ENCODE measurements at regions not wholly inside any gene's neighbourhood (a gene's known extent, or its start where the extent isn't known, plus 50 kb on each side); places are given as distances from the start of the nearest gene placed in this dataset.

GRCh38 chr5:168171901-168172759 is 119.3 kb upstream of the WWC1 start:
- intact Hi-C loops (cut with micrococcal nuclease): no loop called here

GRCh38 chr5:168172760-168173223 is 118.7 kb upstream of the WWC1 start:
- intact Hi-C loops (cut with micrococcal nuclease): no loop called here

GRCh38 chr5:168174376-168174775 is 117.1 kb upstream of the WWC1 start:
- intact Hi-C loops (cut with micrococcal nuclease): no loop called here

GRCh38 chr5:168176251-168176650 is 115.2 kb upstream of the WWC1 start:
- intact Hi-C loops (cut with micrococcal nuclease): no loop called here

- intact Hi-C loops (cut with micrococcal nuclease): no loop called here
Observed at GRCh38 chr5:168176941-168177340, 114.5 kb upstream of the WWC1 start.

- intact Hi-C loops (cut with micrococcal nuclease): no loop called here
Observed at GRCh38 chr5:168177831-168178450, 113.5 kb upstream of the WWC1 start.

- intact Hi-C loops (cut with micrococcal nuclease): no loop called here
Observed at GRCh38 chr5:168179192-168179593, 112.3 kb upstream of the WWC1 start.

GRCh38 chr5:168182269-168182668 is 109.2 kb upstream of the WWC1 start:
- intact Hi-C loops (cut with micrococcal nuclease): no loop called here

- intact Hi-C loops (cut with micrococcal nuclease): no loop called here
Observed at GRCh38 chr5:168184103-168184502, 107.3 kb upstream of the WWC1 start.

GRCh38 chr5:168186289-168187074 is 105.0 kb upstream of the WWC1 start:
- intact Hi-C loops (cut with micrococcal nuclease): no loop called here

GRCh38 chr5:168187614-168188013 is 103.8 kb upstream of the WWC1 start:
- intact Hi-C loops (cut with micrococcal nuclease): no loop called here

GRCh38 chr5:168188182-168188581 is 103.3 kb upstream of the WWC1 start:
- intact Hi-C loops (cut with micrococcal nuclease): no loop called here

GRCh38 chr5:168192120-168192519 is 99.3 kb upstream of the WWC1 start:
- intact Hi-C loops (cut with micrococcal nuclease): no loop called here

- intact Hi-C loops (cut with micrococcal nuclease): no loop called here
Observed at GRCh38 chr5:168193493-168194250, 97.8 kb upstream of the WWC1 start.

- intact Hi-C loops (cut with micrococcal nuclease): no loop called here
Observed at GRCh38 chr5:168195110-168195509, 96.3 kb upstream of the WWC1 start.

- intact Hi-C loops (cut with micrococcal nuclease): no loop called here
Observed at GRCh38 chr5:168198359-168198758, 93.1 kb upstream of the WWC1 start.

GRCh38 chr5:168202996-168203395 is 88.4 kb upstream of the WWC1 start:
- intact Hi-C loops (cut with micrococcal nuclease): no loop called here

- intact Hi-C loops (cut with micrococcal nuclease): no loop called here
Observed at GRCh38 chr5:168204165-168204564, 87.3 kb upstream of the WWC1 start.

GRCh38 chr5:168207450-168208029 is 83.9 kb upstream of the WWC1 start:
- intact Hi-C loops (cut with micrococcal nuclease): no loop called here

- intact Hi-C loops (cut with micrococcal nuclease): no loop called here
Observed at GRCh38 chr5:168209244-168209995, 82.0 kb upstream of the WWC1 start.

All from T-helper 1 cell treated with Interleukin-12 subunit alpha and Interleukin-12 subunit beta and Interleukin-4 antibody, amounts not matched to agents 30 ng/mL and 1 ng/mL, for 36 hours (primary cell).